ENCODE measurements at regions not wholly inside any gene's neighbourhood (a gene's known extent, or its start where the extent isn't known, plus 50 kb on each side); places are given as distances from the start of the nearest gene placed in this dataset.
"Not testable (repeated sequence)": the region's sequence is repeated elsewhere in the genome, so short reads cannot be mapped to it uniquely, and the experiment has no call there.

- DNase-seq (ENCODE audit: low spot score), result no peak
Measured at GRCh38 chr3:27556887-27557286, 72.7 kb upstream of the SLC4A7 start.

- no peak for DNase-seq (ENCODE audit: low spot score)
Measured at GRCh38 chr3:27554706-27555105, 70.5 kb upstream of the SLC4A7 start.

GRCh38 chr3:27553886-27554540, 69.8 kb upstream of the SLC4A7 start:
- DNase-seq (ENCODE audit: low spot score), result no peak

GRCh38 chr3:27552708-27553107, 68.5 kb upstream of the SLC4A7 start:
- DNase-seq (ENCODE audit: low spot score), result not testable (repeated sequence)

GRCh38 chr3:27551413-27551812, 67.2 kb upstream of the SLC4A7 start:
- not testable (repeated sequence) for DNase-seq (ENCODE audit: low spot score)

GRCh38 chr3:27545061-27545460, 60.9 kb upstream of the SLC4A7 start:
- DNase-seq (ENCODE audit: low spot score), result no peak

GRCh38 chr3:27544372-27544865, 60.2 kb upstream of the SLC4A7 start:
- no peak for DNase-seq (ENCODE audit: low spot score)

- DNase-seq (ENCODE audit: low spot score), result no peak
Measured at GRCh38 chr3:27542476-27542875, 58.3 kb upstream of the SLC4A7 start.

GRCh38 chr3:27540231-27540630, 56.0 kb upstream of the SLC4A7 start:
- DNase-seq (ENCODE audit: low spot score), result no peak

- no peak for DNase-seq (ENCODE audit: low spot score)
Measured at GRCh38 chr3:27536491-27536890, 52.3 kb upstream of the SLC4A7 start.

GRCh38 chr3:27535809-27536392, 51.7 kb upstream of the SLC4A7 start:
- no peak for DNase-seq (ENCODE audit: low spot score)

GRCh38 chr3:27533718-27534573, 49.8 kb upstream of the SLC4A7 start:
- DNase-seq (ENCODE audit: low spot score), result no peak

All from left forelimb (tissue), 1 donor.